HepG2 (cell line): ENCODE measurements at regions not wholly inside any gene's neighbourhood (a gene's known extent, or its start where the extent isn't known, plus 50 kb on each side); places are given as distances from the start of the nearest gene placed in this dataset.

Source experiments
- ATAC-seq: fragments of 200-7000 bp; cut with Tn5 transposase; 3 replicates; pipeline ENCODE4 v1.9.1; 2020; ENCODE audit warnings: mild to moderate bottlenecking, moderate library complexity
- BruUV-seq: library from RNA; stranded (reverse); fragments of 400-500 nt; replicated peaks from 2 replicates; lab custom pipeline; 2021; lab: Mats Ljungman, UMichigan
- CTCF ChIA-PET: fragments of 300-600 bp; formaldehyde crosslinking; extraction: SDS; loops from one replicate; lab custom pipeline; 2021; ENCODE audit warnings: low total read pairs, inconsistent platforms, low intra/inter-chr PET ratio; lab: Yijun Ruan, JAX
- POLR2A ChIA-PET: fragments of 350-600 bp; sonication (Branson Sonifier 250); formaldehyde crosslinking; loops from one replicate; lab custom pipeline; 2020; ENCODE audit warnings: antibody characterized with exemption, inconsistent platforms; lab: Yijun Ruan, JAX
- DNase-seq: peaks from one replicate; pipeline ENCODE4 v3.0.0-alpha.2; 2015; ENCODE audit warnings: low spot score
- FAIRE-seq: peaks from 3 replicates; lab custom pipeline; 2011; peaks lifted over from hg19 to GRCh38; lab: Jason Lieb, UNC
- H2AFZ ChIP-seq: one replicate; pipeline ENCODE4 v1.6.1; 2011; ENCODE audit warnings: low read length, inconsistent platforms
- H3K27ac ChIP-seq: fragments of 300-600 bp; 3 replicates; pipeline ENCODE4 v1.8.0; 2011; ENCODE audit warnings: mixed run types, mild to moderate bottlenecking, mixed read lengths, low read length, inconsistent platforms; ENCODE audit not compliant: insufficient read depth; ENCODE audit errors: extremely low read length
- H3K27me3 ChIP-seq, 2 experiments: fragments of 200-600 bp in 1 of 2; 2 replicates in 1 of 2; 3 replicates in 1 of 2; pipeline versions ENCODE4 v1.6.0 to v1.8.0; 2011; ENCODE audit warnings: low read length in 2 of 2, mild to moderate bottlenecking in 2 of 2, moderate library complexity in 2 of 2, inconsistent platforms in 1 of 2; ENCODE audit not compliant: insufficient read depth in 2 of 2, control insufficient read depth in 1 of 2
- H3K36me3 ChIP-seq, 2 experiments: fragments of 200-600 bp in 1 of 2; replicated peaks in 1 of 2; 2 replicates in 1 of 2; 3 replicates in 1 of 2; pipeline versions ENCODE4 v1.5.1 to v1.8.0; 2011; ENCODE audit warnings: low read length in 2 of 2, inconsistent platforms in 1 of 2; ENCODE audit not compliant: insufficient read depth in 2 of 2, control insufficient read depth in 1 of 2
- H3K4me1 ChIP-seq: 2 replicates; pipeline ENCODE4 v1.5.1; 2012; ENCODE audit warnings: low read length, inconsistent platforms; ENCODE audit not compliant: insufficient read depth
- H3K4me2 ChIP-seq: 2 replicates; pipeline ENCODE4 v1.6.0; 2011; ENCODE audit warnings: low read depth, low read length, inconsistent platforms
- H3K4me3 ChIP-seq, 3 experiments: fragments of 200-600 bp in 1 of 3; sonication (generic), shearing (Covaris generic) in 1 of 3; replicated peaks in 1 of 3; 2 replicates each; pipeline ENCODE4 v1.5.1; 2011 to 2016; ENCODE audit warnings: low read length in 3 of 3, inconsistent platforms in 2 of 3, low read depth in 2 of 3, mild to moderate bottlenecking in 2 of 3, control low read depth in 1 of 3, mixed read lengths in 1 of 3; ENCODE audit not compliant: insufficient read depth in 1 of 3
- H3K79me2 ChIP-seq: one replicate; pipeline ENCODE4 v1.6.1; 2011; ENCODE audit warnings: low read length, inconsistent platforms; ENCODE audit not compliant: insufficient read depth
- H3K9ac ChIP-seq: 2 replicates; pipeline ENCODE4 v1.6.0; 2011; ENCODE audit warnings: mild to moderate bottlenecking, low read depth, low read length, inconsistent platforms; ENCODE audit not compliant: insufficient read depth
- H3K9me3 ChIP-seq: 2 replicates; pipeline ENCODE4 v1.5.1; 2012; ENCODE audit warnings: mild to moderate bottlenecking, low read length
- H4K20me1 ChIP-seq: 2 replicates; pipeline ENCODE4 v1.6.0; 2011; ENCODE audit warnings: inconsistent platforms, mild to moderate bottlenecking, low read length, moderate library complexity; ENCODE audit not compliant: insufficient read depth
- CBX2 ChIP-seq, 2 experiments: fragments of 200-600 bp in 1 of 2; sonication (generic); formaldehyde crosslinking in 1 of 2; IDR thresholded peaks; 2 replicates each; pipeline versions ENCODE4 v1.7.0 to v1.8.1; 2018 to 2022; ENCODE audit warnings: low read depth in 2 of 2, low read length in 1 of 2, mild to moderate bottlenecking in 1 of 2, missing genetic modification reagents in 1 of 2
- CTCF ChIP-seq: sonication (generic); formaldehyde crosslinking; IDR thresholded peaks from 2 replicates; pipeline ENCODE4 v1.5.0; 2020; ENCODE audit warnings: mild to moderate bottlenecking, missing genetic modification reagents, moderate library complexity
- LCORL ChIP-seq, 2 experiments: fragments of 450-650 bp in 1 of 2; sonication (generic) in 1 of 2; formaldehyde crosslinking in 1 of 2; IDR thresholded peaks; 2 replicates each; pipeline versions ENCODE4 v1.5.0 to v1.6.1; 2017 to 2020; ENCODE audit warnings: antibody characterized with exemption in 1 of 2, missing genetic modification reagents in 1 of 2
- PBX3 ChIP-seq: sonication (generic); formaldehyde crosslinking; IDR thresholded peaks from 2 replicates; pipeline ENCODE4 v1.8.1; 2023; ENCODE audit warnings: missing genetic modification reagents, inconsistent platforms, borderline replicate concordance
- SAP130 ChIP-seq: IDR thresholded peaks from 2 replicates; pipeline ENCODE4 v1.6.1; 2016; ENCODE audit warnings: low read depth
- SNAPC5 ChIP-seq: sonication (generic); formaldehyde crosslinking; IDR thresholded peaks from 2 replicates; pipeline ENCODE4 v1.8.1; 2023; ENCODE audit warnings: mild to moderate bottlenecking, missing genetic modification reagents, borderline replicate concordance
- STAG1 ChIP-seq: sonication (generic); formaldehyde crosslinking; IDR thresholded peaks from 2 replicates; pipeline ENCODE4 v1.4.0; 2020; ENCODE audit warnings: missing genetic modification reagents
- ZNF205 ChIP-seq: IDR thresholded peaks from 2 replicates; pipeline ENCODE4 v1.6.1; 2018; ENCODE audit warnings: missing biosample characterization, missing genetic modification reagents
- WGBS: methylation state at CpG from one replicate; pipeline ENCODE4 v1.1.6; 2017; ENCODE audit warnings: low lambda C conversion rate; 5-methylcytosine and 5-hydroxymethylcytosine counted together
- in situ Hi-C: cut with HindIII; loops from 2 replicates; pipeline ENCODE4 v1.10.0; 2017; ENCODE audit warnings: low pct_unique_long_range_greater_than_20kb; ENCODE audit not compliant: extremely low pct_ligation_motif_present
- intact Hi-C: fragments of 100-400 bp; cut with micrococcal nuclease; formaldehyde crosslinking; loops from one replicate; pipeline ENCODE4 v1.10.0; 2022; ENCODE audit not compliant: unreplicated experiment
- TF ChIP-seq, protein P1 (sequence below), 2 experiments: sonication (generic) in 1 of 2; formaldehyde crosslinking in 1 of 2; IDR thresholded peaks; 2 replicates each; pipeline versions ENCODE4 v1.6.1 to v1.9.0; 2014 to 2022; ENCODE audit warnings: antibody characterized with exemption in 1 of 2, borderline replicate concordance in 1 of 2, inconsistent platforms in 1 of 2, low read depth in 1 of 2, missing genetic modification reagents in 1 of 2

DNA sequence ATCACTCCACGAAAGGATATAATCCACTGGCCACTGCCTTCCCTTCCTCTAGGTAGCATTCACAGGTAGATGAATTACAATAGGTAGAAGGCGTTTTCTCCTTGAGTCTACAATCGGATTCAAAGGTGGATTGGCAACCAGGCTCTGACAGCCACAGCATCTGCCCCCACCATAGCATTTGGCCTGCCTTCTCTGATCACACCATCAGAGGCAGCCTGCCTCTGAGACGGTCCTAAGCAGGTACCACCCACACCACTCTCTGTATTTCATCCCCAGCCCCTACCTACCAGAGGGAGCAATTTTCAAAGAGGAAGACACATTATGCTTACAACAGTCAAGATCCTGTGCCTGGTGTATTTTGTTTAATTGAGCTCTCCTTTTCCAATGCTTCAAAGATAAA is 210.5 kb upstream of the SPTLC3 start (continued):
- TF ChIP-seq, protein P1, sequence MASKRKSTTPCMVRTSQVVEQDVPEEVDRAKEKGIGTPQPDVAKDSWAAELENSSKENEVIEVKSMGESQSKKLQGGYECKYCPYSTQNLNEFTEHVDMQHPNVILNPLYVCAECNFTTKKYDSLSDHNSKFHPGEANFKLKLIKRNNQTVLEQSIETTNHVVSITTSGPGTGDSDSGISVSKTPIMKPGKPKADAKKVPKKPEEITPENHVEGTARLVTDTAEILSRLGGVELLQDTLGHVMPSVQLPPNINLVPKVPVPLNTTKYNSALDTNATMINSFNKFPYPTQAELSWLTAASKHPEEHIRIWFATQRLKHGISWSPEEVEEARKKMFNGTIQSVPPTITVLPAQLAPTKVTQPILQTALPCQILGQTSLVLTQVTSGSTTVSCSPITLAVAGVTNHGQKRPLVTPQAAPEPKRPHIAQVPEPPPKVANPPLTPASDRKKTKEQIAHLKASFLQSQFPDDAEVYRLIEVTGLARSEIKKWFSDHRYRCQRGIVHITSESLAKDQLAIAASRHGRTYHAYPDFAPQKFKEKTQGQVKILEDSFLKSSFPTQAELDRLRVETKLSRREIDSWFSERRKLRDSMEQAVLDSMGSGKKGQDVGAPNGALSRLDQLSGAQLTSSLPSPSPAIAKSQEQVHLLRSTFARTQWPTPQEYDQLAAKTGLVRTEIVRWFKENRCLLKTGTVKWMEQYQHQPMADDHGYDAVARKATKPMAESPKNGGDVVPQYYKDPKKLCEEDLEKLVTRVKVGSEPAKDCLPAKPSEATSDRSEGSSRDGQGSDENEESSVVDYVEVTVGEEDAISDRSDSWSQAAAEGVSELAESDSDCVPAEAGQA (IDR thresholded peaks at IDR 0.05; ENCODE audit: low read depth), result no peak
- TF ChIP-seq, protein P1 (CRISPR knock-in tag; IDR thresholded peaks at IDR 0.05; ENCODE audit: borderline replicate concordance), result no peak
- no peak for TF ChIP-seq ZNF205 (CRISPR knock-in tag)

GRCh38 chr20:12808006-12808567 is 200.7 kb upstream of the SPTLC3 start:
- intact Hi-C loops, result loop anchor here (5.0 kb wide), 2 partner anchors 146 to 236 kb away; no protein-coding TSS in a partner anchor
- TF ChIP-seq CTCF (CRISPR knock-in tag), result peak; percentile 40
- no peak for TF ChIP-seq PBX3 (CRISPR knock-in tag)
- peak; percentile 76 for TF ChIP-seq LCORL (IDR thresholded peaks at IDR 0.05)
- TF ChIP-seq LCORL (CRISPR knock-in tag; IDR thresholded peaks at IDR 0.05), result no peak
- peak; percentile 62 for TF ChIP-seq STAG1
- TF ChIP-seq CBX2 (IDR thresholded peaks at IDR 0.05; ENCODE audit: low read depth, low read length), result no peak
- TF ChIP-seq CBX2 (CRISPR knock-in tag; IDR thresholded peaks at IDR 0.05; ENCODE audit: low read depth), result no peak
- TF ChIP-seq SAP130 (CRISPR knock-in tag), result no peak
- TF ChIP-seq SNAPC5 (CRISPR knock-in tag), result no peak
- TF ChIP-seq, all 625 proteins: peak for 3
- Histone ChIP-seq H3K27me3 (no peaks in the 10 kb centered on the region; a peak in 1 of 5 replicates), H3K4me3 (no peak overlapping the region), H3K27ac (no peak overlapping the region), H3K4me2 (no peak overlapping the region), H2AFZ (no peak overlapping the region), H3K4me1 (no peaks in the 10 kb centered on the region), H3K36me3 (no peaks in the 10 kb centered on the region), H3K9ac (no peak overlapping the region), H4K20me1 (no peaks in the 10 kb centered on the region), H3K9me3 (no peaks in the 10 kb centered on the region), H3K79me2 (no peaks in the 10 kb centered on the region)
- CTCF ChIA-PET, result no interaction called here
- DNase-seq, result peak; percentile 19
- no TSS peak for BruUV-seq
- peak; percentile 61 for ATAC-seq
- in situ Hi-C loops, result no loop called here
- WGBS, result 3% methylated on average over 2 of the region's 2 CpGs
- POLR2A ChIA-PET, result no interaction called here
- no peak for FAIRE-seq
